ENCODE measurements at regions not wholly inside any gene's neighbourhood (a gene's known extent, or its start where the extent isn't known, plus 50 kb on each side); places are given as distances from the start of the nearest gene placed in this dataset.

DNA sequence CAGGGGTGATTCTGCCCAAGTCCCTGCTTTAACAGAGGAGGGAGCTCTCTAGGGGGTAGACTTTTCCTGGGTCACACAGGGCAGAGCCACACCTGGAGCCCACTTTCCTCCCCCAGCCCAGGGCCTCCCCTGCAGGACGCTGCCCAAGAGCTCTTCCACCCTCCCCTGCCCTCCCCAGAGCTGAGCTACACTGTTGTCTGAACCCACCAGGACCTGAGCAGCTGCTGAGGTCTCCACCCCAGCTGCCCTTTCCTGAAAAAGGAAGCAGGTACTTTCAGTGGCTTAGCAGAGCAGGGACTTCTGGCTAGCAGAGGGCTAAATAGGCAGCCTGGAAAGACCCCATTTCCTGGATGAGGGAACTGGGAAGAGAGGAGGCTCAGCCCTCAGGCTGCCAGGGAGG lies 169.3 kb upstream of the ETV3 start:
- TF ChIP-seq EZH2 (IDR thresholded peaks at IDR 0.05; ENCODE audit: low read depth, unreplicated experiment): no peak
- no peak for TF ChIP-seq STAT1 (IDR thresholded peaks at IDR 0.05; ENCODE audit: unreplicated experiment)
- TF ChIP-seq CREB1 (CRISPR knock-in tag; IDR thresholded peaks at IDR 0.05; ENCODE audit: low read depth): no peak
- no peak for TF ChIP-seq EZH2phosphoT487 (IDR thresholded peaks at IDR 0.05; ENCODE audit: unreplicated experiment)
- no peak for TF ChIP-seq ZNF331 (CRISPR knock-in tag; IDR thresholded peaks at IDR 0.05; ENCODE audit: low read depth)
- no peak for TF ChIP-seq ZNF114 (CRISPR knock-in tag; IDR thresholded peaks at IDR 0.05)
- TF ChIP-seq, protein P1, sequence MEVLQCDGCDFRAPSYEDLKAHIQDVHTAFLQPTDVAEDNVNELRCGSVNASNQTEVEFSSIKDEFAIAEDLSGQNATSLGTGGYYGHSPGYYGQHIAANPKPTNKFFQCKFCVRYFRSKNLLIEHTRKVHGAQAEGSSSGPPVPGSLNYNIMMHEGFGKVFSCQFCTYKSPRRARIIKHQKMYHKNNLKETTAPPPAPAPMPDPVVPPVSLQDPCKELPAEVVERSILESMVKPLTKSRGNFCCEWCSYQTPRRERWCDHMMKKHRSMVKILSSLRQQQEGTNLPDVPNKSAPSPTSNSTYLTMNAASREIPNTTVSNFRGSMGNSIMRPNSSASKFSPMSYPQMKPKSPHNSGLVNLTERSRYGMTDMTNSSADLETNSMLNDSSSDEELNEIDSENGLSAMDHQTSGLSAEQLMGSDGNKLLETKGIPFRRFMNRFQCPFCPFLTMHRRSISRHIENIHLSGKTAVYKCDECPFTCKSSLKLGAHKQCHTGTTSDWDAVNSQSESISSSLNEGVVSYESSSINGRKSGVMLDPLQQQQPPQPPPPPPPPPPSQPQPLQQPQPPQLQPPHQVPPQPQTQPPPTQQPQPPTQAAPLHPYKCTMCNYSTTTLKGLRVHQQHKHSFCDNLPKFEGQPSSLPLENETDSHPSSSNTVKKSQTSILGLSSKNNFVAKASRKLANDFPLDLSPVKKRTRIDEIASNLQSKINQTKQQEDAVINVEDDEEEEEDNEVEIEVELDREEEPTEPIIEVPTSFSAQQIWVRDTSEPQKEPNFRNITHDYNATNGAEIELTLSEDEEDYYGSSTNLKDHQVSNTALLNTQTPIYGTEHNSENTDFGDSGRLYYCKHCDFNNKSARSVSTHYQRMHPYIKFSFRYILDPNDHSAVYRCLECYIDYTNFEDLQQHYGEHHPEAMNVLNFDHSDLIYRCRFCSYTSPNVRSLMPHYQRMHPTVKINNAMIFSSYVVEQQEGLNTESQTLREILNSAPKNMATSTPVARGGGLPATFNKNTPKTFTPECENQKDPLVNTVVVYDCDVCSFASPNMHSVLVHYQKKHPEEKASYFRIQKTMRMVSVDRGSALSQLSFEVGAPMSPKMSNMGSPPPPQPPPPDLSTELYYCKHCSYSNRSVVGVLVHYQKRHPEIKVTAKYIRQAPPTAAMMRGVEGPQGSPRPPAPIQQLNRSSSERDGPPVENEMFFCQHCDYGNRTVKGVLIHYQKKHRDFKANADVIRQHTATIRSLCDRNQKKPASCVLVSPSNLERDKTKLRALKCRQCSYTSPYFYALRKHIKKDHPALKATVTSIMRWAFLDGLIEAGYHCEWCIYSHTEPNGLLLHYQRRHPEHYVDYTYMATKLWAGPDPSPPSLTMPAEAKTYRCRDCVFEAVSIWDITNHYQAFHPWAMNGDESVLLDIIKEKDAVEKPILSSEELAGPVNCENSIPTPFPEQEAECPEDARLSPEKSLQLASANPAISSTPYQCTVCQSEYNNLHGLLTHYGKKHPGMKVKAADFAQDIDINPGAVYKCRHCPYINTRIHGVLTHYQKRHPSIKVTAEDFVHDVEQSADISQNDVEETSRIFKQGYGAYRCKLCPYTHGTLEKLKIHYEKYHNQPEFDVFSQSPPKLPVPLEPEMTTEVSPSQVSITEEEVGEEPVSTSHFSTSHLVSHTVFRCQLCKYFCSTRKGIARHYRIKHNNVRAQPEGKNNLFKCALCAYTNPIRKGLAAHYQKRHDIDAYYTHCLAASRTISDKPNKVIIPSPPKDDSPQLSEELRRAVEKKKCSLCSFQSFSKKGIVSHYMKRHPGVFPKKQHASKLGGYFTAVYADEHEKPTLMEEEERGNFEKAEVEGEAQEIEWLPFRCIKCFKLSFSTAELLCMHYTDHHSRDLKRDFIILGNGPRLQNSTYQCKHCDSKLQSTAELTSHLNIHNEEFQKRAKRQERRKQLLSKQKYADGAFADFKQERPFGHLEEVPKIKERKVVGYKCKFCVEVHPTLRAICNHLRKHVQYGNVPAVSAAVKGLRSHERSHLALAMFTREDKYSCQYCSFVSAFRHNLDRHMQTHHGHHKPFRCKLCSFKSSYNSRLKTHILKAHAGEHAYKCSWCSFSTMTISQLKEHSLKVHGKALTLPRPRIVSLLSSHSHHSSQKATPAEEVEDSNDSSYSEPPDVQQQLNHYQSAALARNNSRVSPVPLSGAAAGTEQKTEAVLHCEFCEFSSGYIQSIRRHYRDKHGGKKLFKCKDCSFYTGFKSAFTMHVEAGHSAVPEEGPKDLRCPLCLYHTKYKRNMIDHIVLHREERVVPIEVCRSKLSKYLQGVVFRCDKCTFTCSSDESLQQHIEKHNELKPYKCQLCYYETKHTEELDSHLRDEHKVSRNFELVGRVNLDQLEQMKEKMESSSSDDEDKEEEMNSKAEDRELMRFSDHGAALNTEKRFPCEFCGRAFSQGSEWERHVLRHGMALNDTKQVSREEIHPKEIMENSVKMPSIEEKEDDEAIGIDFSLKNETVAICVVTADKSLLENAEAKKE (CRISPR knock-in tag; IDR thresholded peaks at IDR 0.05): no peak
- no peak for TF ChIP-seq JUNB (IDR thresholded peaks at IDR 0.05; ENCODE audit: unreplicated experiment)
- TF ChIP-seq, protein P2, sequence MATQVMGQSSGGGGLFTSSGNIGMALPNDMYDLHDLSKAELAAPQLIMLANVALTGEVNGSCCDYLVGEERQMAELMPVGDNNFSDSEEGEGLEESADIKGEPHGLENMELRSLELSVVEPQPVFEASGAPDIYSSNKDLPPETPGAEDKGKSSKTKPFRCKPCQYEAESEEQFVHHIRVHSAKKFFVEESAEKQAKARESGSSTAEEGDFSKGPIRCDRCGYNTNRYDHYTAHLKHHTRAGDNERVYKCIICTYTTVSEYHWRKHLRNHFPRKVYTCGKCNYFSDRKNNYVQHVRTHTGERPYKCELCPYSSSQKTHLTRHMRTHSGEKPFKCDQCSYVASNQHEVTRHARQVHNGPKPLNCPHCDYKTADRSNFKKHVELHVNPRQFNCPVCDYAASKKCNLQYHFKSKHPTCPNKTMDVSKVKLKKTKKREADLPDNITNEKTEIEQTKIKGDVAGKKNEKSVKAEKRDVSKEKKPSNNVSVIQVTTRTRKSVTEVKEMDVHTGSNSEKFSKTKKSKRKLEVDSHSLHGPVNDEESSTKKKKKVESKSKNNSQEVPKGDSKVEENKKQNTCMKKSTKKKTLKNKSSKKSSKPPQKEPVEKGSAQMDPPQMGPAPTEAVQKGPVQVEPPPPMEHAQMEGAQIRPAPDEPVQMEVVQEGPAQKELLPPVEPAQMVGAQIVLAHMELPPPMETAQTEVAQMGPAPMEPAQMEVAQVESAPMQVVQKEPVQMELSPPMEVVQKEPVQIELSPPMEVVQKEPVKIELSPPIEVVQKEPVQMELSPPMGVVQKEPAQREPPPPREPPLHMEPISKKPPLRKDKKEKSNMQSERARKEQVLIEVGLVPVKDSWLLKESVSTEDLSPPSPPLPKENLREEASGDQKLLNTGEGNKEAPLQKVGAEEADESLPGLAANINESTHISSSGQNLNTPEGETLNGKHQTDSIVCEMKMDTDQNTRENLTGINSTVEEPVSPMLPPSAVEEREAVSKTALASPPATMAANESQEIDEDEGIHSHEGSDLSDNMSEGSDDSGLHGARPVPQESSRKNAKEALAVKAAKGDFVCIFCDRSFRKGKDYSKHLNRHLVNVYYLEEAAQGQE (IDR thresholded peaks at IDR 0.05; ENCODE audit: unreplicated experiment): no peak
- TF ChIP-seq POLR2AphosphoS5 (IDR thresholded peaks at IDR 0.05; ENCODE audit: low read depth): no peak
- no peak for TF ChIP-seq NANOG (IDR thresholded peaks at IDR 0.05; ENCODE audit: borderline replicate concordance)
- TF ChIP-seq, protein P3, sequence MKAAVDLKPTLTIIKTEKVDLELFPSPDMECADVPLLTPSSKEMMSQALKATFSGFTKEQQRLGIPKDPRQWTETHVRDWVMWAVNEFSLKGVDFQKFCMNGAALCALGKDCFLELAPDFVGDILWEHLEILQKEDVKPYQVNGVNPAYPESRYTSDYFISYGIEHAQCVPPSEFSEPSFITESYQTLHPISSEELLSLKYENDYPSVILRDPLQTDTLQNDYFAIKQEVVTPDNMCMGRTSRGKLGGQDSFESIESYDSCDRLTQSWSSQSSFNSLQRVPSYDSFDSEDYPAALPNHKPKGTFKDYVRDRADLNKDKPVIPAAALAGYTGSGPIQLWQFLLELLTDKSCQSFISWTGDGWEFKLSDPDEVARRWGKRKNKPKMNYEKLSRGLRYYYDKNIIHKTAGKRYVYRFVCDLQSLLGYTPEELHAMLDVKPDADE (IDR thresholded peaks at IDR 0.05): no peak
- TF ChIP-seq, protein P4, sequence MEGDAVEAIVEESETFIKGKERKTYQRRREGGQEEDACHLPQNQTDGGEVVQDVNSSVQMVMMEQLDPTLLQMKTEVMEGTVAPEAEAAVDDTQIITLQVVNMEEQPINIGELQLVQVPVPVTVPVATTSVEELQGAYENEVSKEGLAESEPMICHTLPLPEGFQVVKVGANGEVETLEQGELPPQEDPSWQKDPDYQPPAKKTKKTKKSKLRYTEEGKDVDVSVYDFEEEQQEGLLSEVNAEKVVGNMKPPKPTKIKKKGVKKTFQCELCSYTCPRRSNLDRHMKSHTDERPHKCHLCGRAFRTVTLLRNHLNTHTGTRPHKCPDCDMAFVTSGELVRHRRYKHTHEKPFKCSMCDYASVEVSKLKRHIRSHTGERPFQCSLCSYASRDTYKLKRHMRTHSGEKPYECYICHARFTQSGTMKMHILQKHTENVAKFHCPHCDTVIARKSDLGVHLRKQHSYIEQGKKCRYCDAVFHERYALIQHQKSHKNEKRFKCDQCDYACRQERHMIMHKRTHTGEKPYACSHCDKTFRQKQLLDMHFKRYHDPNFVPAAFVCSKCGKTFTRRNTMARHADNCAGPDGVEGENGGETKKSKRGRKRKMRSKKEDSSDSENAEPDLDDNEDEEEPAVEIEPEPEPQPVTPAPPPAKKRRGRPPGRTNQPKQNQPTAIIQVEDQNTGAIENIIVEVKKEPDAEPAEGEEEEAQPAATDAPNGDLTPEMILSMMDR (conservative IDR thresholded peaks at IDR 0.05; ENCODE audit: low read depth in 2 of 2): no peak
- Histone ChIP-seq H3K79me2 (replicated peaks; ENCODE audit: insufficient read depth) (no peaks in the 10 kb centered on the region), H2AFZ (no peak overlapping the region), H3K36me3 (ENCODE audit: insufficient read depth) (no peaks in the 10 kb centered on the region), H3K27me3 (ENCODE audit: insufficient read depth) (no peaks in the 10 kb centered on the region), H3K4me1 (ENCODE audit: insufficient read depth) (peaks cover 8% of the 10 kb centered on the region; the same call in 1 of the 2 replicates), H3K4me3 (no peak overlapping the region), H4K20me1 (replicated peaks; ENCODE audit: insufficient read depth) (no peaks in the 10 kb centered on the region), H3K9me2 (ENCODE audit: insufficient read depth) (peaks cover under 1% of the 10 kb centered on the region; the same call in 1 of the 2 replicates), H3K4me2 (no peak overlapping the region), H3F3A (replicated peaks; ENCODE audit: low read depth) (no peaks in the 10 kb centered on the region), H3K27ac (ENCODE audit: low read depth) (no peak overlapping the region)
- Mint-ChIP-seq H3K27ac (no peak overlapping the region), H3K4me3 (no peak overlapping the region), H3K27me3 (ENCODE audit: insufficient read depth, low read depth, poor library complexity) (peaks cover 7% of the 10 kb centered on the region), H3K4me1 (peaks cover 24% of the 10 kb centered on the region), H3K9me3 (no peaks in the 10 kb centered on the region), H3K36me3 (ENCODE audit: low read depth) (no peaks in the 10 kb centered on the region)
- DNase-seq (ENCODE audit: low spot score): no peak
- ATAC-seq: no peak
